Neuron (in vitro differentiated cells): ENCODE measurements at regions not wholly inside any gene's neighbourhood (a gene's known extent, or its start where the extent isn't known, plus 50 kb on each side); places are given as distances from the start of the nearest gene placed in this dataset.

Experiments used
- H2AFZ ChIP-seq: one replicate; pipeline ENCODE4 v1.6.1; 2013; ENCODE audit warnings: low read depth, mild to moderate bottlenecking, inconsistent platforms, low read length, moderate library complexity
- H3K27me3 ChIP-seq: one replicate; pipeline ENCODE4 v1.6.1; 2013; ENCODE audit warnings: low read length; ENCODE audit not compliant: insufficient read depth
- H3K36me3 ChIP-seq: one replicate; pipeline ENCODE4 v1.6.1; 2013; ENCODE audit warnings: low read length; ENCODE audit not compliant: insufficient read depth
- H3K4me1 ChIP-seq: one replicate; pipeline ENCODE4 v1.6.1; 2013; ENCODE audit warnings: low read length; ENCODE audit not compliant: insufficient read depth
- H3K4me3 ChIP-seq: 2 replicates; pipeline ENCODE4 v1.5.1; 2013; ENCODE audit warnings: mild to moderate bottlenecking, low read length, moderate library complexity
- H3K9me3 ChIP-seq: one replicate; pipeline ENCODE4 v1.6.1; 2013; ENCODE audit warnings: low read length

DNA sequence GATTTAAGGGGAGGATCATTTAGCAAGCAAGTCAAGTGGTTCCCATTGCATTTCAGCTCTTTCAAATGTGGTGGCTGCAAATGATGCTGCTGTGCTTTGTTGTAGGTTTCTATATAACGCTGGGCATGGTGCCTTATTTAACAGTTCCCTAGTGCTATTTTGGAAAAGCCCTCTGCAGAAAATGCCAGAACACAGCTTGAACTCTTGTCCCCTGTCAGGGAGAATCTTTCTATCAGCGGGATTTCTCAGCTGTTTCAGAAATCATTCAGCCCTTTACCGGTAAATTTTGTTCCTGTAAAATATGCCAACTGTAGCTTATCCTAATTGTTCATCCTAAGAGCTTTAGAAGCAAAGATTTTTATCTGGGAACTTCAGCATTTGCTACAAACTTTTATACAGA is 77.8 kb upstream of the DTNA start:
- Histone ChIP-seq H3K36me3 (no peaks in the 10 kb centered on the region), H3K4me1 (no peaks in the 10 kb centered on the region), H3K4me3 (no peak overlapping the region), H2AFZ (no peak overlapping the region), H3K27me3 (no peaks in the 10 kb centered on the region), H3K9me3 (no peaks in the 10 kb centered on the region)

DNA sequence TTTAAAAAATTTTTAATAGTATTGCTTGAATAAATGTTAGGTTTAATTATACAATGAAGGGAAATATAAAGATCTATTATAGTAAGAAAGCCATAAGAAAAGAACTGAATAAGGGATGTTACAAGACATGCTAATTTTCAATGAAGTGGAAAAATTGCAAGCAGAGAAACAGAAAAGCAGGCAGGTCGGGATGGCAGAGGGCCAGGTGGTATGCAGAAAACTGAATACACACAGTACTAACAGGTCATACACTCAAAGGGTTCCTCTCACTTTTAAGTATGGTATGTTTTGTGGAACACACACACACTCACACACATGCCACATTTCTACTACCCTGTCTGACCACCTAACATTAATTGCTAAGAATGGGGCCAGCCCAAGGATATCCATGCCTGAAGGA is 76.7 kb upstream of the DTNA start:
- Histone ChIP-seq H3K27me3 (no peaks in the 10 kb centered on the region), H3K4me1 (no peaks in the 10 kb centered on the region), H3K36me3 (no peaks in the 10 kb centered on the region), H2AFZ (no peak overlapping the region), H3K4me3 (no peak overlapping the region), H3K9me3 (no peaks in the 10 kb centered on the region)

DNA sequence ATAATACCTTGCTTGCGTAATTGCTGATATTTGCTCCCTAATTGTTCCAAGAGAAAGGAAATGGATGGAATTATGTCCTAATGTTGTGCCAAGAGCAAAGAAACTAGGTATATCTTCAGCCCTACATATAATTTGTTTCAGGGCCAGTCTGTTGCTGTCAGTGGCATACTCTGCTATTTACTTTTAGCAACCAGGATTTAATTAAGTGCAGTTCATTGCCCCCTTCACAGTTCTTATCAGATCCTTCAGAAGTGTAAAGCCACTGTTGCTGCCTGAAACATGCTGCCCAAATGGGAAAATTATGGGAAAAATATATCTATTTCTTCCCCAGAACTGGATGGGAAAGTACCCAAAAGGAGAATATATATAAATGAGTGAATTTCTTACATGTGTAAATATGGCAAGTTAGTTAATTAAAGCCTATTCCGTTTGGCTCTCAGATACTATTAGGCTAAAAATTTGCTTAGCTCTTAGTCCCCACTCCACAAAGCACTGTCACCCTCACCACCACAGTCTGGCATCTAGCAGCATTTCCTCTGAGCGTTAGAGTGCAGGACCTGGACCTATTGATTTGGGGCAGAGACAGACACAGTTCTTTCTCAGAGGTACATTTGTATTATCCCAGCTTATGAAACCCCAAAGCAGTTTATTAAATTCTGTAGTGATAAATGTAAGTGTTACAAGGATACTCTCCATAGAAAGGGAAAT is 72.8 kb upstream of the DTNA start:
- Histone ChIP-seq H3K9me3 (no peaks in the 10 kb centered on the region), H2AFZ (no peak overlapping the region), H3K27me3 (no peaks in the 10 kb centered on the region), H3K4me3 (no peak overlapping the region), H3K36me3 (no peaks in the 10 kb centered on the region), H3K4me1 (no peaks in the 10 kb centered on the region)

DNA sequence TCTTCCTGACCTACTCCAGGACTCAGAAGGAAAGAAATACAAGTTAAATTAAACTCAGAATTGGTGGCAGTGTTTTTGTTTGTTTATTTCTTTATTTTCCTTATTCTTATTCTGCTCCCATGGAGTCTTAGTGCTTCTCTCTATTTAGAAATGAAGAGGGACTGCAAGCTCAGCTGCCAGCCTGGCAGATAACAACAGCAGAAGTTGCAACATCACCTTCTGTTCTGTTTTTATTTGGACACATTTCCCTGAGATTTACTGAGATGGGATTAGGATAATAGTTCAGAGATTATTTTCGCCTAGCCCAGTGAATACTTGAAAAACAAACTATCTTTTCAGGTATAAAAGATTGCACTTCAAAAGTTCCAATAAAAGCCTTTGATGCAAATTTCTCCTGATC is 70.4 kb upstream of the DTNA start:
- Histone ChIP-seq H3K36me3 (no peaks in the 10 kb centered on the region), H3K27me3 (no peaks in the 10 kb centered on the region), H3K4me3 (no peak overlapping the region), H2AFZ (no peak overlapping the region), H3K4me1 (no peaks in the 10 kb centered on the region), H3K9me3 (no peaks in the 10 kb centered on the region)

DNA sequence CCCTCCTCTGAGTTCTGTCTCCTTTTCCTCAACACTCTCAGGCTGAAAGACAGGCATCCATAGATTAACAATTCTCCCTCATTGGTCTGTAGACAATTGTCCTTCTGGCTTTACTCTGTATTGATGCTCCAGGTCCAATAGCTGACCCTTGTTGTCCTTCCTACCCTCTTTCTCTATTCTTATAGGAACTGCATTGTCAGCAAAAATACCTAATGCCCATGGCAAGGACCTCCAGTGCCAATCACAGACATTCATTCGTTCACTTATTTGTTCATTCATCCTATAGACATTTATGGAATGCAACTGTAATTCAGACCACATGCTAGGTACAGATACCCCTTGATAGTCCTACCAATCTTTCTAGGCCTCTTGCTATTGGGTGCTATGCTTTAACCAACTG is 69.8 kb upstream of the DTNA start:
- no peaks in the 10 kb centered on the region for H3K9me3 ChIP-seq
- no peaks in the 10 kb centered on the region for H3K4me1 ChIP-seq
- H2AFZ ChIP-seq, result no peak overlapping the region
- H3K36me3 ChIP-seq, result no peaks in the 10 kb centered on the region
- no peaks in the 10 kb centered on the region for H3K27me3 ChIP-seq
- no peak overlapping the region for H3K4me3 ChIP-seq

DNA sequence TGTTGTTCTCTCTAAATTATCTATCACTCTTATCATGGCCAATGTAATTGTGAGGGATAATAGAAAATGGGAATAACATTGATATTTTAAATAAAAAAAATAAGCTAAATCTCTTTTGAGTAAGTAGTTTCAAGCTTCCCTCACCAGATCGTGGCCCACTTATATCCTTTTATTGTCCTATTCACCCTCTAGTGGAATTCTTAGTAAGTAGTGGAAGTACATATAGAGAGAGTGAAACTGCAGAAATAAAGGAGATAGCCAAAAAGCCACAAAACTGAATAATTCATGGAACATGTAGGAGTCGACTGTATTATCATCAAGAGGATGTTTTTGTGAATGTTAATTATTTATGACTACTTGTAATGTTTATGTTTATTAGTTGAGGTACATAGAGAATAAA is 66.1 kb upstream of the DTNA start:
- H3K4me3 ChIP-seq, result no peak overlapping the region
- no peaks in the 10 kb centered on the region for H3K4me1 ChIP-seq
- no peaks in the 10 kb centered on the region for H3K27me3 ChIP-seq
- no peak overlapping the region for H2AFZ ChIP-seq
- no peaks in the 10 kb centered on the region for H3K36me3 ChIP-seq
- no peaks in the 10 kb centered on the region for H3K9me3 ChIP-seq

DNA sequence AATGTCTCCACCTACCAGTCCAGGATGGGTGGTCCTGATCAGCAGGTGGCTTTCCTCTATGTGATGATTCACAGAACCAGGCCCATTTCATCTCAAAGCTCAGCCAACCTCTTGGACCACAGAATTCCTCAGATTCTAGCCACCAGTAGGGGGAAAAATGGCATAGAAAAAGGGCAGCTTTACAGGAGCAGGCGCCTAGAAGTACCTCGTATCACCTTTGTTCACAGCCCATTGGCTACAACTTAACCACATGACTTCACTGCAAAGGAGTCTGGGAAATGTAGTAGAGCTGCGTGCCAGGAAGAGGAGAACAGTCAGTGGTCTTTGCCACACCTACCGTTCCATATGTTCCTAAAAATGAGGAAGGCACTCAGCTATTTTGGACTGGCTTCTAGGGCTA is 62.8 kb upstream of the DTNA start:
- H3K36me3 ChIP-seq, result no peaks in the 10 kb centered on the region
- H3K27me3 ChIP-seq, result no peaks in the 10 kb centered on the region
- no peaks in the 10 kb centered on the region for H3K9me3 ChIP-seq
- H2AFZ ChIP-seq, result no peak overlapping the region
- H3K4me1 ChIP-seq, result no peaks in the 10 kb centered on the region
- H3K4me3 ChIP-seq, result no peak overlapping the region

DNA sequence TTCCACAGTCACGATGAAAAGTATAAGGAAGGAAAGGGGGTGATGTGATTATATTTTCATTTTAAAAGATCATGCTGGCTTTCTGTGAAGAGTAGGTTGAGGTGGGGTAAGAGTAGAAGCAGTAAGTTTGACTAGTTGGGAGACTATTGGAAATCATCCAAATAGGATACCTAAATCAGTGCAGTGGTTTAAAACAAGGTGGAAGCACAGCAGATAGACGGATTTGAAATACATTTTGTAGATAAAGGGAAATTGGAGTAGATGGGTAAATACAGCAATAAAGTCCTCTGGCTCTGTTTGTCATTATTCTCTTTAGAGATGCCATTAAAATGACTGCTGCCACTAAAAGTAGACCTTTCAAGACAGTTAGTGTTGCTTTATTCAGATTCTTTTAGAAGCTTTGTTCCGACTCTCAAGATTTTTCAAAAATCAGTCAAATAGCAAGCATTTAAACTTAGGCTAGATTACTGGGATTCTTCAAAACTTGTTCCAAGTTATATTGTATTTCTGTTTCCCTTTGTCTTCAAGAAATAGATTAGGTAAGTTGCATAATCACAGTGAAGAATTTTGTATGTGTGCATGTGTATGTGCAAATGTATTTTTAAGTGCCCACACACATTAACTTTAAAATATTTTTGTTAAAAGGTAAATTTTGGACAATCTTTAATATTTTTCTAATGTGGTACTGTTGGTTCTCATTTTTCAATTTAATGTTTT is 61.7 kb upstream of the DTNA start:
- no peaks in the 10 kb centered on the region for H3K27me3 ChIP-seq
- no peak overlapping the region for H3K4me3 ChIP-seq
- no peaks in the 10 kb centered on the region for H3K9me3 ChIP-seq
- H3K36me3 ChIP-seq, result no peaks in the 10 kb centered on the region
- no peaks in the 10 kb centered on the region for H3K4me1 ChIP-seq
- no peak overlapping the region for H2AFZ ChIP-seq

DNA sequence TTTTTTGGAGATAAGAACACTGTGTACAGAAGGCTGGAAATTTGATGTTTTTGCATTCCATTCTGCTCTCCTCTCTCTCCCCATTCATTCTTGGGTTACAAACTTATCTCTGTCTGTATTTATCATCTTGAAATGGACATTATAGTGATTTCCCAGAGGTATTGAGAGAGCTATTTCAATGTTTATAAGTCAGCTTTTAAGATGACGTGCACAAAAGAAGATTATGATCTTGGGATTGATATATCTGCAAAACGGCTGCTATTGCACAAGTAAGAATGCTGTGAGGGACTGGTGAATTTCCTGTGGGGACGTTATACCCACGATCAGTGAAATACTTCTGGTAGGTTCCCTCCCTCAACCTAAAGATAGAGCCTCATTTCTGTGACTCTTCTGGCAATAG is 61.0 kb upstream of the DTNA start:
- Histone ChIP-seq H3K4me1 (no peaks in the 10 kb centered on the region), H3K27me3 (no peaks in the 10 kb centered on the region), H2AFZ (no peak overlapping the region), H3K36me3 (no peaks in the 10 kb centered on the region), H3K9me3 (no peaks in the 10 kb centered on the region), H3K4me3 (no peak overlapping the region)

DNA sequence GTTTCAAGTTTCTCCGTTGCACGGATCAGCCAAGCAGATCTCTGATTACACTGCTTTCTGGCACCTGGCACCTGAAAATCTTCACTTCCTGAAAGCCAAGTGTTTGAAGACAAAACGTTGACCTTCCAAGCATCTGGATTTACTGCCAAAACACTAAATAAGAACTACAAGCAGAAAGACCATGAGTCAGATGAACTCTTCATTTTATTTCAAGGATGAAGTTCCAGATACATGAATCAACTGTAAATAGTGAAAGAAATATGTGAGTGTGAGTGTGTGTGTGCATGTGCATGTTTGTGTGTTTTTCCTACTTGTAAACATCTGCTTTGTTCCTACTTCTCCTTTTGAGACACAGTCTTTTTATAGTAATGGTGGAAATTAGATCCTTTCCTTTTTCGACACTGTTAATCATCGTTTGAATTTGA is 60.0 kb upstream of the DTNA start:
- no peaks in the 10 kb centered on the region for H3K27me3 ChIP-seq
- H3K4me1 ChIP-seq, result no peaks in the 10 kb centered on the region
- H3K36me3 ChIP-seq, result no peaks in the 10 kb centered on the region
- H3K4me3 ChIP-seq, result no peak overlapping the region
- no peak overlapping the region for H2AFZ ChIP-seq
- no peaks in the 10 kb centered on the region for H3K9me3 ChIP-seq

DNA sequence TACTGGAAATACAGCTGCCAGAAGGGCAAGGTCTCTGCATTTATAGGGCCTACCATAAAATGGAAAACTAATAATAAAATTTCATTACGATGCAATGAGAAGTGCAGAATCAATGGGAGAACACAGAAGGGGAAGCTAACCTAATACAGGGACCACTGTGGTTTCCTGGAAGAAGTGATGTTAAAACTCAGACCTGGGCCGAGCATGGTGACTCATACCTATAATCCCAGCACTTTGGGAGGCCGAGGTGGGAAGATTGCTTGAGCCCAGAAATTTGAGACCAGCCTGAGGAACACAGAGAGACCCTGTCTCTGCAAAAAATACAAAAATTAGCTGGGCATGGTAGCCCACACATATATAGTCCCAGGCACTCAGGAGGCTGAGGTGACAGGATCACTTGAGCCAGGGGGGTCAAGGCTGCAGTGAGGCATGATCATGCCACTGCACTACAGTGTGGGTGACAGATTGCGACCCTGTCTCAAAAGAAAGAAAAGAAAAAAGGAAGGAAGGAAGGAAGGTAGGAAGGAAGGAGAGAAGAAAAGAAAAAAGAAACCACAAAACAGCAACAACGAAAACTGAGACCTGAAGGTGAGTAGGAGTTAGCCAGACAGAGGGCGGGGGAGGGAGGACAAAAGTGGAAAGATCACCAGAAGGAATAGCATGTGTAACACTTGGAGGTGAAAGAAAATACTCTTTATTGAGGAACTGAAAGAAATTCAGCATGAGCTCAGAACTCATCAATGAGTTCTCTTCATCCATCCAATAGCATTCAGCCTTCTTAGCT is 58.3 kb upstream of the DTNA start:
- Histone ChIP-seq H3K4me3 (no peak overlapping the region), H3K4me1 (peaks cover 11% of the 10 kb centered on the region), H3K9me3 (no peaks in the 10 kb centered on the region), H2AFZ (no peak overlapping the region), H3K27me3 (no peaks in the 10 kb centered on the region), H3K36me3 (no peaks in the 10 kb centered on the region)

DNA sequence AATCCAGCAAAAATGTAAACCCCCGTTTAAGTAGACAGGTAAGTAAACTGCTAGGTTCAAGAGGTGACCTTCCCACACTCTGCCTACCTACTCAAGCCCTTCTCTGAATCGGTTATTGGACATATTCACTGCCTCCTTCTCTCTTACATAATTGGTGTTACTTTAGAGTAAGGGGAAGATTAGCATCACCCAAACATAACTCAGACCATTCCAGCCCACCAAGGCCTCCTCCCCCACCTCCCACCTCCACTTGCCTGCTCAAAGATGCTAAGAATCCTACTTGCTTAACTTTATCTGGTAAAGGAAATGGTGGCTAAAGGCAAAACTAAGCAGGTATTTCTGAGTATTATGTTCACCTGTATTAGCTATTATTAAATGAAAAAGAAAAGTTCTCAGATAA is 55.0 kb upstream of the DTNA start:
- Histone ChIP-seq H3K4me3 (no peak overlapping the region), H2AFZ (no peak overlapping the region), H3K4me1 (peaks cover 26% of the 10 kb centered on the region), H3K36me3 (no peaks in the 10 kb centered on the region), H3K27me3 (no peaks in the 10 kb centered on the region), H3K9me3 (no peaks in the 10 kb centered on the region)

DNA sequence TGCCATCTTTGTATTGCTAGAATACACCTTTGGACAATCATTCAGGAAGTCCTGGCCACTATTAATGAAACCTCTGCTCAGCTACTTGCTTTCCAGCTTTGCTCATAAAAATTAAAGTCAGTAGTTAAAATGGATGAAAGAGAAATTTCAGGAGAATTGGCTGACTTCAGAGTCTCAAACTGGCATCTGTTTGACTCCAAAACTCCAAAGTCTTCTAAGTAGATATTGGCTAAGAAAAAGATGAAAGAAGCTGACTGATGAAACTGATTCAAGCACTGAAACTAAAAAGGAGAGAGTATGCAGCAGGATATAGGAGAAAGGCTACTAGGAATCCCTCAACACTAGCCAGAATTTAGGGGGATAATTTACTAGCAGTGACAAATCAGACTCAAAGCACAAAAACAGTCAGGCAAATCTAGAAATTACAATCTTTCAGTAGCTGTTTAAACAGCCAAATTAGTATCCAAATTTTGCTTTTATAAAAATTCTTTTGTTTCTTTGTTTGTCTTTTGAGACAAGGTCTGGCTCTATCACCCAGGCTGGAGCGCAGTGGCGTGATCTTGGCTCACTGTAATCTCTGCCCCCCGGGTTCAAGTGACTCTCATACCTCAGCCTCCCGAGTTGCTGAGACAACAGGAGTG is 52.1 kb upstream of the DTNA start:
- Histone ChIP-seq H3K9me3 (no peaks in the 10 kb centered on the region), H3K27me3 (no peaks in the 10 kb centered on the region), H3K36me3 (no peaks in the 10 kb centered on the region), H2AFZ (no peak overlapping the region), H3K4me3 (no peak overlapping the region), H3K4me1 (peaks cover 32% of the 10 kb centered on the region)
